BE2C (cell line): ENCODE measurements at regions not wholly inside any gene's neighbourhood (a gene's known extent, or its start where the extent isn't known, plus 50 kb on each side); places are given as distances from the start of the nearest gene placed in this dataset.

Source experiments
- DNase-seq: peaks from one replicate; pipeline ENCODE4 v3.0.0-alpha.2; 2020
- H3K27me3 ChIP-seq: fragments of 250-450 bp; sonication (Bioruptor Pico); 2 replicates; pipeline ENCODE4 v1.5.1; 2020; ENCODE audit warnings: mild to moderate bottlenecking
- H3K36me3 ChIP-seq: fragments of 250-450 bp; sonication (Bioruptor Pico); 2 replicates; pipeline ENCODE4 v1.5.1; 2020; ENCODE audit warnings: mild to moderate bottlenecking
- H3K4me1 ChIP-seq: fragments of 250-450 bp; sonication (Bioruptor Pico); 2 replicates; pipeline ENCODE4 v1.5.1; 2020
- H3K4me3 ChIP-seq: 2 replicates; pipeline ENCODE4 v1.5.1; 2011; ENCODE audit warnings: low read depth, low read length
- H3K9me3 ChIP-seq: fragments of 250-450 bp; sonication (Bioruptor Pico); 2 replicates; pipeline ENCODE4 v1.5.1; 2020
- TF ChIP-seq, protein P1 (sequence below): IDR thresholded peaks from 2 replicates; pipeline ENCODE4 v1.5.1; 2012; ENCODE audit warnings: mild to moderate bottlenecking, low read depth, low read length

DNA sequence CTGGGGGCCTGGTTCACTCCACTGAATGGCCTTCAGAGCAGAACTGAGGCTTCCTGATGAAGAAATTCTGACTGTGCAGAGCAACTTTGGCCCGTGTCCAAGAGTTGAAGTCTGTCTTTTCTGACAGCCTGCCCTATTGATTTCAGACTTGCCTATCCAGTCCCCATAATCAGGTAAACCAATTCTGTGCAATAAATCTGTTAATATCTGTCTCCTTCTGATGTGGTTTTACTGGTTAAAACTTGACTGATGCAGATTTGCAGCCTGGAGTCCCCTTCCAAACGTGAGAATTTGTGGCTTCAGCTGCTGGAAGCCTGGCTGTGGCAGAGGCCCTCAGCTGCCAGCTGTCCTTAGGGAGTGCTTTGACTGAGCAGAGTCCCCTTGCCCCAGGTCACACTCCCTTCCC is 283.9 kb upstream of the ANKRD55 start:
- no peaks in the 10 kb centered on the region for H3K27me3 ChIP-seq
- H3K4me3 ChIP-seq: no peak overlapping the region
- H3K4me1 ChIP-seq: peaks cover 27% of the 10 kb centered on the region
- no peaks in the 10 kb centered on the region for H3K9me3 ChIP-seq
- peak; percentile 85 for DNase-seq
- TF ChIP-seq, protein P1, sequence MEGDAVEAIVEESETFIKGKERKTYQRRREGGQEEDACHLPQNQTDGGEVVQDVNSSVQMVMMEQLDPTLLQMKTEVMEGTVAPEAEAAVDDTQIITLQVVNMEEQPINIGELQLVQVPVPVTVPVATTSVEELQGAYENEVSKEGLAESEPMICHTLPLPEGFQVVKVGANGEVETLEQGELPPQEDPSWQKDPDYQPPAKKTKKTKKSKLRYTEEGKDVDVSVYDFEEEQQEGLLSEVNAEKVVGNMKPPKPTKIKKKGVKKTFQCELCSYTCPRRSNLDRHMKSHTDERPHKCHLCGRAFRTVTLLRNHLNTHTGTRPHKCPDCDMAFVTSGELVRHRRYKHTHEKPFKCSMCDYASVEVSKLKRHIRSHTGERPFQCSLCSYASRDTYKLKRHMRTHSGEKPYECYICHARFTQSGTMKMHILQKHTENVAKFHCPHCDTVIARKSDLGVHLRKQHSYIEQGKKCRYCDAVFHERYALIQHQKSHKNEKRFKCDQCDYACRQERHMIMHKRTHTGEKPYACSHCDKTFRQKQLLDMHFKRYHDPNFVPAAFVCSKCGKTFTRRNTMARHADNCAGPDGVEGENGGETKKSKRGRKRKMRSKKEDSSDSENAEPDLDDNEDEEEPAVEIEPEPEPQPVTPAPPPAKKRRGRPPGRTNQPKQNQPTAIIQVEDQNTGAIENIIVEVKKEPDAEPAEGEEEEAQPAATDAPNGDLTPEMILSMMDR: no peak
- no peaks in the 10 kb centered on the region for H3K36me3 ChIP-seq

DNA sequence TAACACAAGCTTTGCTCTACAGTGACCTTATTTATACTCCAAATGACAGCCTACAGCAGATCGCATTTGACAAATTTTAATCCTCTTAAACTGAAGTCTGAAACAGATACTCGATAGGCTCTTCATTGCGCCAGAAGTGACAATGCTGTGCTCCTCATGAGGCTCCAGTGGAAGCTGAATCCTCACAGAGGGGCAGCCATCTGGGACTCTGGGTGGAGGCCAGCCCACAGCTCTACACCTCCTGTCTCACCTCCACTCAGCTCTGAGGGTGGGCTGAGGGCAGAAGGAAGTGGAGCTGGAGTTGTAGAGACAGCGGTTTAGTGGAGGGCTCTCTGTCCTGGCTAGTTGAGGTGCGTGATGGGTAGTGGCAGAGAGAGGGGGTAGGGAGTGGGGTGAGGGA is 283.3 kb upstream of the ANKRD55 start:
- TF ChIP-seq, protein P1: no peak
- Histone ChIP-seq H3K4me1 (peaks cover 27% of the 10 kb centered on the region), H3K4me3 (no peak overlapping the region), H3K36me3 (no peaks in the 10 kb centered on the region), H3K27me3 (no peaks in the 10 kb centered on the region), H3K9me3 (no peaks in the 10 kb centered on the region)
- DNase-seq: no peak

DNA sequence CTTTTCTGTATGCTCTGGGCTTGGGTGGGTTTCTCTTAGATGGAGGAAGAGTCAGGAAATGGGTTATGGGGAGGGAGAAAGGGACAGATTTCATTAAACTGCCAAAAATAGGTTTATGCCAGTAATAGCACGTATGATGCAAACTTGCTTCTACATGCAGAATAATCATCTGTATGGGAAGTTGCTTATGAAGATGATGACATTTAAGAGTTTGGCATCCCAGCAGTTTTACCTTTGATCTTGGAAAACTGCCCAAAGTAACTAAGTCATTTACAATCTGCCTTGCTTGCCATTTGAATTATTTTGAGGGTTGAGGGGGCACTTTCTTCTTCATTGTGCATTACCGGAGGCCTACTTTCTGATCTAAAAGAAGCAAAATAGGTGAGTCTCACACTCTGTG is 282.9 kb upstream of the ANKRD55 start:
- H3K4me1 ChIP-seq: peaks cover 27% of the 10 kb centered on the region
- TF ChIP-seq, protein P1: no peak
- no peaks in the 10 kb centered on the region for H3K36me3 ChIP-seq
- H3K9me3 ChIP-seq: no peaks in the 10 kb centered on the region
- DNase-seq: no peak
- H3K4me3 ChIP-seq: no peak overlapping the region
- H3K27me3 ChIP-seq: no peaks in the 10 kb centered on the region

GRCh38 chr5:56515011-56515410 is 281.9 kb upstream of the ANKRD55 start:
- no peak overlapping the region for H3K4me3 ChIP-seq
- DNase-seq: no peak
- H3K27me3 ChIP-seq: no peaks in the 10 kb centered on the region
- TF ChIP-seq, protein P1: no peak
- peaks cover 27% of the 10 kb centered on the region for H3K4me1 ChIP-seq
- no peaks in the 10 kb centered on the region for H3K36me3 ChIP-seq
- no peaks in the 10 kb centered on the region for H3K9me3 ChIP-seq

DNA sequence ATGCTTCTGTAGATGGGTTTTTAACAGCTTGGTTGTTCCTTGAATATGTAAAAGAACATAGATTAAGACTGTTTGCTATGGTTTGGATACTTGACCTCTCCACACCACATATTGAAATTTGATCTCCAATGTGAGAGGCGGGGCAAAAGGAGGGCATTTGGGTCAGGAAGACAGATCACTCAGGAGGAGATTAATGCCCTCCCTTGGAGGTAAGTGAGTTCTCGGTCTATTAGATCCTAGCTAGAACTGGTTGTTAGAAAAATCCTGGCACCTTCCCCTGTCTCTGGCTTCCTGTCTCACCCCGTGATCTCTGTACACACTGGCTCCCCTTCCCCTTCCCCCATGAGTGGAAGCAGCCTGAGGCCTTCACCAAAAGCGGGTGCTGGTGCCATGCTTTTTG is 281.1 kb upstream of the ANKRD55 start:
- Histone ChIP-seq H3K4me1 (peaks cover 27% of the 10 kb centered on the region), H3K36me3 (no peaks in the 10 kb centered on the region), H3K4me3 (no peak overlapping the region), H3K9me3 (no peaks in the 10 kb centered on the region), H3K27me3 (no peaks in the 10 kb centered on the region)
- TF ChIP-seq, protein P1: no peak
- DNase-seq: no peak

GRCh38 chr5:56513141-56513540 is 280.0 kb upstream of the ANKRD55 start:
- Histone ChIP-seq H3K27me3 (no peaks in the 10 kb centered on the region), H3K36me3 (no peaks in the 10 kb centered on the region), H3K9me3 (no peaks in the 10 kb centered on the region), H3K4me1 (peaks cover 23% of the 10 kb centered on the region), H3K4me3 (no peak overlapping the region)
- TF ChIP-seq, protein P1: no peak
- no peak for DNase-seq
